ENCODE measurements at regions not wholly inside any gene's neighbourhood (a gene's known extent, or its start where the extent isn't known, plus 50 kb on each side); places are given as distances from the start of the nearest gene placed in this dataset.
"Not testable (repeated sequence)": the region's sequence is repeated elsewhere in the genome, so short reads cannot be mapped to it uniquely, and the experiment has no call there.

DNA sequence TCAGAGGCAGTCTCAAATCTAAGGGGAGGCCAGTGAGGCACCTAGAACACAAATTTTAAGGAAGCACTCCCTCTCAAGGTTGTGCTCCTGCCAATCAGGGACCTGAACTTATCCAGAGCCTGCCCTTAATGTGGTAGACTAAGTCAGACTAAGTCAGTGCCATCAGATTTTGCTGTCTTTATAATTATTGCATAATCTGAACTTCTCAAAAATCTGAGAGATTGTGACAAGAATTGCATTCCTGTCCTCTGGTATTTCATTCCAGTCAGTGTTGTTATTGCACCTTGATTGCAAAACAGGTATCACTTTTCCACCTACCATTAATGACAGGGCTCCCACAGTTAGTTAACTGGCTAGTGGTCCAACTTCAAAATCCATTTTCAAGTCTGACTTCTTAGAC, 197.1 kb upstream of the HCN1 start:
- Mint-ChIP-seq H3K27ac (no peak overlapping the region), H3K4me1 (ENCODE audit: low read depth) (no peaks in the 10 kb centered on the region), H3K9me3 (peaks cover 8 to 13% of the 10 kb centered on the region in 2 donors), H3K4me3 (no peak overlapping the region), H3K27me3 (ENCODE audit: low read depth) (no peaks in the 10 kb centered on the region), H3K36me3 (ENCODE audit: insufficient read depth in 2 of 2) (peaks cover 2 to 7% of the 10 kb centered on the region in 2 donors)
- no peak for ATAC-seq (replicated peaks in 1 of 2)
- DNase-seq = no peak

DNA sequence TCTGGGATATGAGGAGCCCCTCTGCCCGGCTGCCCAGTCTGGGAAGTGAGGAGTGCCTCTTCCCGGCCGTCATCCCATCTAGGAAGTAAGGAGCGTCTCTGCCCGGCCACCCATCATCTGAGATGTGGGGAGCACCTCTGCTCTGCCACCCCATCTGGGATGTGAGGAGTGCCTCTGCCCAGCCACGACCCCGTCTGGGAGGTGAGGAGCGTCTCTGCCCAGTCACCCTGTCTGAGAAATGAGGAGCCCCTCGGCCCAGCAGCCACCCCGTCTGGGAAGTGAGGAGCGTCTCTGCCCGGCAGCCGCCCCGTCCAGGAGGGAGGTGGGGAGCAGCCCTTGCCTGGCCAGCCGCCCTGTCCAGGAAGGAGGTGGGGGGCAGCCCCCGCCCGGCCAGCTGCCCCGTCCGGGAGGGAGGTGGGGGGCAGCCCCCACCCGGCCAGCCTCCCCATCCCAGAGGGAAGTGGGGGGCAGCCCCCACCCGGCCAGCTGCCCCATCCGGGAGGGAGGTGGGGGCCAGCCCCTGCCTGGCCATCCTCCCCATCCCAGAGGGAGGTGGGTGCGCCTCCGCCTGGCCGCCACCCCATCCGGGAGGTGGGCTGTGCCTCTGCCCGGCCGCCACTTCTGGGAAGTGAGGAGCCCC, 194.4 kb upstream of the HCN1 start:
- H3K27me3 Mint-ChIP-seq (ENCODE audit: low read depth); H3K4me3 Mint-ChIP-seq; H3K4me1 Mint-ChIP-seq (ENCODE audit: low read depth); H3K27ac Mint-ChIP-seq; H3K36me3 Mint-ChIP-seq (ENCODE audit: insufficient read depth in 2 of 2); ATAC-seq (replicated peaks in 1 of 2); DNase-seq: not testable (repeated sequence)
- H3K9me3 Mint-ChIP-seq = peaks cover 8 to 13% of the 10 kb centered on the region in 2 donors

DNA sequence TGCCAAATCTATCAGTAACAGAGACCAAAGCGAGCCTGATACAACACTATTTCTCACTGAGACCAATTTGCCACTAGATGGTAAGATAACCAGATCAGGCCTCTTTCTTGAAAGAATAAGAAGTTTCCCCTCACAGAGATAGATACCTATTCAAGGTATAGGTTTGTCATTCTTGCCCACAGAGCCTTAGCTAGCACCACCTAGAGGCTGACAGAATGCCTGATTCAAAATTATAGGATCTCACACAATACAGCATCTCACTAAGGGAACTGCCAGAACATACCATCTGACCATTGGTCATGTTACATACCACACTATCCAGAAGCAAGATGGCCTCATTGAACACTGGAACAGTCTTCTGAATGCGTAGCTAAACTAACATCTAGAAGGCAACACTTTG, 166.6 kb upstream of the HCN1 start:
- H3K27me3 Mint-ChIP-seq (ENCODE audit: low read depth) = no peaks in the 10 kb centered on the region
- H3K9me3 Mint-ChIP-seq = peaks cover 12 to 13% of the 10 kb centered on the region in 2 donors
- no peak overlapping the region for H3K4me3 Mint-ChIP-seq
- H3K4me1 Mint-ChIP-seq (ENCODE audit: low read depth) = no peaks in the 10 kb centered on the region
- no peak overlapping the region for H3K27ac Mint-ChIP-seq
- DNase-seq (no peak), ATAC-seq (replicated peaks in 1 of 2) (no peak)
- H3K36me3 Mint-ChIP-seq (ENCODE audit: insufficient read depth in 2 of 2) = no peaks in the 10 kb centered on the region

DNA sequence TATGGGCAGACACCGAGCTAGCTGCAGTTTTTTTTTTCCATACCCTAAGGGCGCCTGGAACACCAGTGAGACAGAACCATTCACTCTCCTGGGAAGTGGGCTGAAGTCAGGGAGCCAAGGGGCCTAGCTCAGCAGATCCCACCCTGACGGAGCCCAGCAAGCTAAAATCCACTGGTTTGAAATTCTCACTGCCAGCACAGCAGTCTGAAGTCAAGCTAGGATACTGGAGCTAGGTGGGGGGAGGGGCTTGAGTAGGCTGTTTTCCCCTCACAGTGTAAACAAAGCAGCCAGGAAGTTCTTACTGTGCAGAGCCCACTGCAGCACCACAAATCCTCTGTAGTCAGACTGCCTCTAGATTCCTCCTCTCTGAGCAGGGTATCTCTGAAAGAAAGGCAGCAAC, 151.7 kb upstream of the HCN1 start:
- Mint-ChIP-seq H3K4me3 (no peak overlapping the region), H3K27ac (no peak overlapping the region), H3K4me1 (ENCODE audit: low read depth) (no peaks in the 10 kb centered on the region), H3K36me3 (ENCODE audit: insufficient read depth in 2 of 2) (peaks cover 0 to 4% of the 10 kb centered on the region in 2 donors), H3K9me3 (peaks cover 18 to 32% of the 10 kb centered on the region in 2 donors), H3K27me3 (ENCODE audit: low read depth) (no peaks in the 10 kb centered on the region)
- DNase-seq = no peak
- ATAC-seq (replicated peaks in 1 of 2) = no peak

DNA sequence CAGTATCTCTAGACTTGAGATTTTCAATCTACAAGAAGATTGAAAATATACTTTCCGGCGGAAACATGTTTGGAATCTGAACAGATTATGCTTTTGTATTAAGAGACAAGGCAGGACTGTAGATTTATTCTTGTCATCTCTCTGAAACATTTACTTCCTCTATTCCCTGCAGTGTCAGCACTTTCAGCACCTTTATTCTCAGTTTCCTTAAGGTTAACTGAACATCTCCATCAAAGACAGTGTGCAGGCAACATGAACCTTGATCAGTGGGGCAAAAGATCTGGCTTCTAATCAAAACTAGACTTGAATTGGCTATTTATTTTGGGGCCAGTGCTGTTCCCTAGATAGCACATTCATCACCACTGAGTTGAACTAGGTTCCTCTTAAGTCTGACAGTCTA, 129.9 kb upstream of the HCN1 start:
- Mint-ChIP-seq H3K4me1 (ENCODE audit: low read depth) (no peaks in the 10 kb centered on the region), H3K9me3 (peaks cover 4 to 5% of the 10 kb centered on the region in 2 donors), H3K36me3 (ENCODE audit: insufficient read depth in 2 of 2) (peaks cover 2% of the 10 kb centered on the region in 2 donors), H3K27me3 (ENCODE audit: low read depth) (no peaks in the 10 kb centered on the region), H3K4me3 (no peak overlapping the region), H3K27ac (no peak overlapping the region)
- ATAC-seq (replicated peaks in 1 of 2) (no peak), DNase-seq (no peak)

DNA sequence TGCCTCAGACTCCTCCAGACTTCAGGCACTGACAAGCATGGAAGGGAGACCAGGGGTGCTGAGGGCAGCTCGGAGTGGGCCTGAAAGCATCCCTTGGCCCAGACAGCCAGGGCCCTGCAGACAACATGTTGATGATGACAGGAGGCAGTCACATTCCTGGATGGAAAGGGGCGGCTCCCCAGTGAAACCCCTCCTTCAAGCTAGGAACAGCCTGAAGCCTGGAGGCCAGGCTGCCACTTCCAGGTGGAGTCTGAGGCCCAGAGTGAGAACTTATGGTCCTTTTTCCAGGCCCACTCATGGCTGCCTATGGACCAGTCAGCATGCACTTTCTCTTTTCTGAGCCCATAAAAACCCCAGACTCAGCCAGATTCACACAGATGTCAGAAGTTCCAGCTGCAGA, 104.2 kb upstream of the HCN1 start:
- Mint-ChIP-seq H3K36me3 (ENCODE audit: insufficient read depth in 2 of 2) (peaks cover 5 to 6% of the 10 kb centered on the region in 2 donors), H3K4me1 (ENCODE audit: low read depth) (no peaks in the 10 kb centered on the region), H3K9me3 (peaks cover 5 to 18% of the 10 kb centered on the region in 2 donors), H3K4me3 (no peak overlapping the region), H3K27ac (no peak overlapping the region), H3K27me3 (ENCODE audit: low read depth) (no peaks in the 10 kb centered on the region)
- ATAC-seq (replicated peaks in 1 of 2) (no peak), DNase-seq (no peak)

DNA sequence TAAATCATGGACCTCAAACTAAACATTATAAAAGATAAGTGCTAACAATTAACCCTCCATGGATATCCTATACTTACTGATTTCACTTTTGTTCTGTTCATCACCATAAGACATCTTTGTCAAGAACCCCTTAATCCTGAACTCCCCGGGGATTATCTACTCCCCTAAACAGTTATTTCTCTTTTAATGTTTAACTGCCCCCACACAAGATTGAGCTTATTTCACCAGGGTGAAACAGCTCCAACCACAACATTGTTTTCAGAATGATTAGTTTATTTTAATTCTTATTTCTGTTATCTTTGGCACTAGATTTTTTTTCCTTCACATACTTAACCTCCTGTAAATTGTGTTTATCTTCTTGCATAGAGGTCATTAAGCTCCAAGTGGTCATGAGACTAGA, 103.2 kb upstream of the HCN1 start:
- H3K27me3 Mint-ChIP-seq (ENCODE audit: low read depth) = no peaks in the 10 kb centered on the region
- peaks cover 5 to 19% of the 10 kb centered on the region in 2 donors for H3K9me3 Mint-ChIP-seq
- peaks cover 5 to 6% of the 10 kb centered on the region in 2 donors for H3K36me3 Mint-ChIP-seq (ENCODE audit: insufficient read depth in 2 of 2)
- no peaks in the 10 kb centered on the region for H3K4me1 Mint-ChIP-seq (ENCODE audit: low read depth)
- H3K27ac Mint-ChIP-seq = no peak overlapping the region
- no peak overlapping the region for H3K4me3 Mint-ChIP-seq
- no peak for ATAC-seq (replicated peaks in 1 of 2)
- no peak for DNase-seq

DNA sequence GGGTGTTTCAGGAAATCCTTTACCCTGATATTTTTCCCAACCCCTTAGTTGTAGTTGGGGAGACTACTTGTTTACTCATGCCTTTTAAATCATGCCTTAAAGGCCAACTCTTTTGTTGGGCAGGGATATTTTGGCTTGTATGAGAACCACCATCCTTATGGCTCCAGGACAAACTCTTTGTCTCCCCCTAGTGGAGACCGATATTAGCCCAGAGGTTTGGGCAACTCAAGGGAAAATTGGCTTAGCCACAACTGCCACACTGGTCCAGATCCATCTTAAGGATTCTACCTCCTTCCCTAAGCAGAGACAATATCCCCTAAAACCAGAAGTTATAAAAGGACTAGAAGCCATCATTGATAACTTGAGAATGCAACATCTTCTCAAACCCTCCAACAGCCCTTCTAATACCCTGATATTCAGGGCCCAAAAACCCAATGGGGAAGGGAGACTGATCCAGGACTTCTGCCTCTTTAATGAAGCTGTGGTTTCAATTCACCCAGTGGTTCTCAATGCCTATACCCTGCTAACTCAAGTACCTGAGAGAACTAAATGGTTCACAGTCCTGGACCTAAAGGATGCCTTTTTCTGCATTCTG, 100.9 kb upstream of the HCN1 start:
- no peak for ATAC-seq (replicated peaks in 1 of 2)
- no peaks in the 10 kb centered on the region for H3K27me3 Mint-ChIP-seq (ENCODE audit: low read depth)
- H3K4me1 Mint-ChIP-seq (ENCODE audit: low read depth) = no peaks in the 10 kb centered on the region
- H3K9me3 Mint-ChIP-seq = peaks cover 7 to 17% of the 10 kb centered on the region in 2 donors
- H3K36me3 Mint-ChIP-seq (ENCODE audit: insufficient read depth in 2 of 2) = peaks cover 5 to 6% of the 10 kb centered on the region in 2 donors
- H3K27ac Mint-ChIP-seq = no peak overlapping the region
- peak in 1 of 2 donors; percentile 1 for DNase-seq
- no peak overlapping the region for H3K4me3 Mint-ChIP-seq

DNA sequence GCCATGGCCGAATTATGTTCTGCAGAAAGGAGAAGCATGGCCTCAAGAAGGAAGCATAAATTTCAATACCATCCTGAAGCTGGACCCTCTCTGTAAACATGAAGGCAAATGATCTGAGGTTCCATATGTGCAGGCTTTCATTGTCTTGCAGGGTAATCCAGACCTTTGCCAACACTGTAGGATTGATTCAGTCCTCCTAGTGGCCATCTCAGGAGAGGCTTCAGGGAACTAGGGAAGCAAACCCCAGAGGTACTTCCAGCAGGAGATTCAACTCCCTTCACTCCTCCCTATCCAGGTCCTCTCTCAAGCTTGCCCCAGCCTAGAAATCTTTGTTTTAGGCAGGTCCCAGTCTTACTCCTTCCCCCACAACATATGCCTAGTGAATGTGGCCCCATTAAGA, 99.3 kb upstream of the HCN1 start:
- H3K36me3 Mint-ChIP-seq (ENCODE audit: insufficient read depth in 2 of 2) = no peaks in the 10 kb centered on the region
- no peaks in the 10 kb centered on the region for H3K27me3 Mint-ChIP-seq (ENCODE audit: low read depth)
- DNase-seq (no peak), ATAC-seq (replicated peaks in 1 of 2) (no peak)
- no peak overlapping the region for H3K4me3 Mint-ChIP-seq
- no peak overlapping the region for H3K27ac Mint-ChIP-seq
- no peaks in the 10 kb centered on the region for H3K4me1 Mint-ChIP-seq (ENCODE audit: low read depth)
- H3K9me3 Mint-ChIP-seq = peaks cover 2 to 11% of the 10 kb centered on the region in 2 donors

DNA sequence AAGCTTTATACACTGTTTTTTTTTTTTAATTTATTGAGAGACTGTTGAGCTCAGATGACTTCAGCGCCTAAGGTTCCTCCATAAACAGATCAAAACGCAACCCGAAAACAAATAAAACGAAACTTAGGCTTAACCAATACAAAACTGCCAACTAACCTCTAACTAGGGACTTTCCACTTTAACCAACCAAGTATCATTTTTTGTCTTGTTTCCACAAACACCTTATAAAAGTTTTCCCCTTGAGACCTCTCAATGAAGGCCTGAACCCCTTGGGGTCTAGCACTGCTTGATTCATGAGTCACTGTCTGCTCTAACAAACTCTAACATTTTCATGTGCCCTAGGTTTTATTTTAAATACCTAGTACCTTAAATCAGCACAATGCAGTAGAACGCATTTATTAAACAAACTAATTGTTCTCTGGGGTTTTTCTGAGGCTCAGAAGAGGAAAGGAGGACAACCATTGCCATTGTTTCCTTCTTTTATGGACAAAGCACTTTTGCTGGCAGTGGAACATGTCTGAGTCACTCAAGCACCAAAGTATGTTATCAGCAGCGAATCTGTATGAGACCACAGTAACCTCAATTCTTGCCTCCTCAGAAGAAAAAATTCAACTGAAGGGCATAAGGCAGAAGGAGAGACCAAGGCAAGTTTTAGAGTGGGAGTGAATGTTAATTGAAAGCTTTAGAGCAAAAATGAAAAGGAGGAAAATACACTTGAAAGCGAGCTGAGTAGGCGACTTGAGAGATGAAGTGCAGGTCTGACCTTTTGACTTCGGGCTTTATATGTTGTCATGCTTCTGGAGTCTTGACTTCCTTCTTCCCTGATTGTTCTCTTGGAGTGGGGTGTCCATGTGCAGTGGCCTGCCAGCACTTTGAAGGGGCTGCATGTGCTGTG, 97.7 kb upstream of the HCN1 start:
- peaks cover 8 to 19% of the 10 kb centered on the region in 2 donors for H3K9me3 Mint-ChIP-seq
- H3K4me1 Mint-ChIP-seq (ENCODE audit: low read depth) = no peaks in the 10 kb centered on the region
- no peaks in the 10 kb centered on the region for H3K36me3 Mint-ChIP-seq (ENCODE audit: insufficient read depth in 2 of 2)
- H3K27me3 Mint-ChIP-seq (ENCODE audit: low read depth) = no peaks in the 10 kb centered on the region
- ATAC-seq (replicated peaks in 1 of 2) = peak in 1 of 2 donors; percentile 32
- H3K4me3 Mint-ChIP-seq = no peak overlapping the region
- DNase-seq = no peak
- no peak overlapping the region for H3K27ac Mint-ChIP-seq

DNA sequence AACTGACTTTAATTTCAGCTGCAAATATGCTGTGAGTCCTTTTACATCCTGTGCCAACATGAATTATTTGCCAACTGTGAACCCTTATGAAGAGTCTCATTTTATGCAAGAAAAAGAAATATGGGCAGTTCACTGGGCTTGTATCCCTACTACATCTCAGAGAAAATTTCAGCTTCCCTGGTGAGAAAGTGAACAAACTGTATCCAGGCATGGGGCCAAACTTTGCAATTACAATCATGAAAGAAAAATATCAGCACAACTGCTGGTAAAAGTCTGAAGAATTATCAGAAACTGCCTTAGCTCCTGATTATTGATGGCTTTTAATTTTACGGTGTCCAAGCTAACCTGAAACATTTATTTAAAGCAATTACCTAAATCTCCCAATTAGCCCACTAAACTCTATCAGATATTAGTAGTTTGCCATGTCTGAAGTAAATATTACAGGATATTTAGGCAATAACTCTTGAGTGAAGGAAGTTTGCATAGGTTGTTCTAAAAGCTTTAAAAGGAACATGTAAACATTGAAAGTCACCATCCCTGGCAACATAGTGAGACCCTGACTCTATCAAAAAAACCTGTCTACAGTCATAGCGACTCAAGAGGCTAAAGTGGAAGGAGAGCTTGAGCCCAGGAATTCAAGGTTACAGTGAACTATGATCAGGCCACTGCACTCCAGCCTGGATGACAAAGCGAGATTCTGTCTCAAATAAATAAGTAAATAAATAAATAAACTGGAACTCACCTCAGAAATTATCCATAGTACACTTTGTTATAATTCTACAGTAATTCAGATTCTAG, 83.9 kb upstream of the HCN1 start:
- Mint-ChIP-seq H3K27ac (no peak overlapping the region), H3K4me1 (ENCODE audit: low read depth) (no peaks in the 10 kb centered on the region), H3K36me3 (ENCODE audit: insufficient read depth in 2 of 2) (no peaks in the 10 kb centered on the region), H3K9me3 (peaks cover 13% of the 10 kb centered on the region in 2 donors), H3K27me3 (ENCODE audit: low read depth) (no peaks in the 10 kb centered on the region), H3K4me3 (no peak overlapping the region)
- ATAC-seq (replicated peaks in 1 of 2) = no peak
- no peak for DNase-seq

DNA sequence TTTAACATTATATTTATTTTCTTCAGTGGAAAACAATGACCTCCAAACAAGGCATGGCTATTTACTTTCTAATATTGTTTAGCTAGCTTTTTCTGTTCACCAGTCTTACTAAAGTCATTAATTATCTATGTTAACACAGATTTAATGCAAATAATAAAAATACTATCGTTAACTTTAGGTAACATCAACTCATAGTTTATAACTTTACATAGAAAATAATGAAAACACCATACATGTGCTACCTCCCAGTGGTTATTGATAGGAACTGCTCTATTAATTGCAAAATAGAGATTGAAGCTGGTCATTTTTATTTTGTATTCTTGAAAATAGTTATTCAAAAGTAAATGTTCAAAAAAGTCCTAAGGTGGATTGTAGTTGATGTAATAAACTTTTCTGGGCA, 78.3 kb upstream of the HCN1 start:
- ATAC-seq (replicated peaks in 1 of 2) = no peak
- DNase-seq = no peak
- Mint-ChIP-seq H3K27me3 (ENCODE audit: low read depth) (no peaks in the 10 kb centered on the region), H3K4me3 (no peak overlapping the region), H3K4me1 (ENCODE audit: low read depth) (no peaks in the 10 kb centered on the region), H3K36me3 (ENCODE audit: insufficient read depth in 2 of 2) (no peaks in the 10 kb centered on the region), H3K27ac (no peak overlapping the region), H3K9me3 (peaks cover 15 to 17% of the 10 kb centered on the region in 2 donors)

DNA sequence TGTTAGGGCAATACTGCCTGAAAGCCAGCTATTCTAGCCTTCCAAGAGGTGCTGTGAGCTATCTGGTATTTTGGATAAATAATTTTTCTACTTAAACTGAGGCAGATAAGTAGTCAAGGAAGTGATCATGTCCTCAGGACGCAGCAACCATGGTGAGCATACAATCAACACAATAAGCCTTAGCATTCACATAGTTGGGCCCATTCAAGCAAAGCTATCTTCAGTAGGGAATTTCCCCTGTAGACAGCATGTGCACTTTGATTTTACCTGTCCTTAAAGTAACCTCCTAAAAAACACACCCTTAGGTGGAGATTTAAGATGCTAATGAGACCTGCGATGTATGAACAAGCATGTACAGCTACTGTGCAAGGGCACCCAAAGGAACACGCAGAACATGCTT, 76.2 kb upstream of the HCN1 start:
- no peaks in the 10 kb centered on the region for H3K4me1 Mint-ChIP-seq (ENCODE audit: low read depth)
- peaks cover 14 to 15% of the 10 kb centered on the region in 2 donors for H3K9me3 Mint-ChIP-seq
- ATAC-seq (replicated peaks in 1 of 2) (no peak), DNase-seq (no peak)
- no peak overlapping the region for H3K27ac Mint-ChIP-seq
- no peaks in the 10 kb centered on the region for H3K27me3 Mint-ChIP-seq (ENCODE audit: low read depth)
- H3K36me3 Mint-ChIP-seq (ENCODE audit: insufficient read depth in 2 of 2) = no peaks in the 10 kb centered on the region
- no peak overlapping the region for H3K4me3 Mint-ChIP-seq

All from activated T-cell treated with anti-CD3 and anti-CD28 coated beads, Interleukin-2, amount 50 U/mL, for 72 hours (primary cell).